Adrenal gland (tissue), 5 donors: ENCODE measurements at regions not wholly inside any gene's neighbourhood (a gene's known extent, or its start where the extent isn't known, plus 50 kb on each side); places are given as distances from the start of the nearest gene placed in this dataset.

Experiments
- CTCF ChIP-seq, 6 experiments: fragments of 450-650 bp in 4 of 6; fragments of 200-600 bp in 2 of 6; sonication (generic) in 1 of 6; IDR thresholded peaks; 1 replicate in 5 of 6; 2 replicates in 1 of 6; pipeline versions ENCODE4 v1.5.1 to v1.8.0; 2016 to 2021; ENCODE audit warnings: antibody characterized with exemption in 6 of 6, mild to moderate bottlenecking in 2 of 6, moderate library complexity in 1 of 6
- POLR2A ChIP-seq, 2 donors: fragments of 450-650 bp; IDR thresholded peaks; one replicate each; pipeline ENCODE4 v1.6.1; 2017; ENCODE audit warnings: antibody characterized with exemption in 2 of 2, mild to moderate bottlenecking in 2 of 2, moderate library complexity in 1 of 2
- donor health status: DM: no; HTN: no; CAD: no.

DNA sequence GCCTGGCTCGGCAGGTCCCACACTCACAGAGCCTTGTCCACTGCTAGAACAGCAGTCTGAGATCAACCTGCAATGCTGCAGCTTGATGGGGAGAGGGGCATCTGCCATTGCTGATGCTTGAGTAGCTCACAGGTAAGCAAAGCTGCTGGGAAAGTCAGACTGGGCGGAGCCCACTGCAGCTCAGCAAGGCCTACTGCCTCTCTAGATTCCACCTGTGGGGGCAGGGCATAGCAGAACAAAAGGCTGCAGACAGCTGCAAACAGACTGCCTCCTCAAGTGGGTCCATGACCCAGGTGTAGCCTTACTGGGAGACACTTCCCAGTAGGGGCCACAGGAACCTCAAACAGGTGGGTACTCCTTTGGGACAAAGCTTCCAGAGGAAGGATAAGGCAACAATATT, 110.6 kb upstream of the ADAMTS3 start:
- no peak for TF ChIP-seq CTCF (IDR thresholded peaks at IDR 0.05)
- no peak for TF ChIP-seq POLR2A (IDR thresholded peaks at IDR 0.05)
